ENCODE measurements at regions not wholly inside any gene's neighbourhood (a gene's known extent, or its start where the extent isn't known, plus 50 kb on each side); places are given as distances from the start of the nearest gene placed in this dataset.

- TF ChIP-seq, protein P1, sequence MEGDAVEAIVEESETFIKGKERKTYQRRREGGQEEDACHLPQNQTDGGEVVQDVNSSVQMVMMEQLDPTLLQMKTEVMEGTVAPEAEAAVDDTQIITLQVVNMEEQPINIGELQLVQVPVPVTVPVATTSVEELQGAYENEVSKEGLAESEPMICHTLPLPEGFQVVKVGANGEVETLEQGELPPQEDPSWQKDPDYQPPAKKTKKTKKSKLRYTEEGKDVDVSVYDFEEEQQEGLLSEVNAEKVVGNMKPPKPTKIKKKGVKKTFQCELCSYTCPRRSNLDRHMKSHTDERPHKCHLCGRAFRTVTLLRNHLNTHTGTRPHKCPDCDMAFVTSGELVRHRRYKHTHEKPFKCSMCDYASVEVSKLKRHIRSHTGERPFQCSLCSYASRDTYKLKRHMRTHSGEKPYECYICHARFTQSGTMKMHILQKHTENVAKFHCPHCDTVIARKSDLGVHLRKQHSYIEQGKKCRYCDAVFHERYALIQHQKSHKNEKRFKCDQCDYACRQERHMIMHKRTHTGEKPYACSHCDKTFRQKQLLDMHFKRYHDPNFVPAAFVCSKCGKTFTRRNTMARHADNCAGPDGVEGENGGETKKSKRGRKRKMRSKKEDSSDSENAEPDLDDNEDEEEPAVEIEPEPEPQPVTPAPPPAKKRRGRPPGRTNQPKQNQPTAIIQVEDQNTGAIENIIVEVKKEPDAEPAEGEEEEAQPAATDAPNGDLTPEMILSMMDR (IDR thresholded peaks at IDR 0.05) = no peak
- TF ChIP-seq POLR2A (IDR thresholded peaks at IDR 0.05) = no peak
Measured at GRCh38 chr5:153373130-153373498, 117.4 kb upstream of the GRIA1 start.
